BJ (cell line): ENCODE measurements at regions not wholly inside any gene's neighbourhood (a gene's known extent, or its start where the extent isn't known, plus 50 kb on each side); places are given as distances from the start of the nearest gene placed in this dataset.

Source experiments
- CTCF ChIA-PET: fragments of 350-600 bp; formaldehyde crosslinking; extraction: SDS; loops from one replicate; lab custom pipeline; 2021; ENCODE audit warnings: antibody characterized with exemption, inconsistent platforms; lab: Yijun Ruan, JAX
- POLR2A ChIA-PET: fragments of 300-600 bp; sonication (Branson Sonifier 250); formaldehyde crosslinking; extraction: SDS; loops from one replicate; lab custom pipeline; 2021; ENCODE audit warnings: antibody characterized with exemption; lab: Charles Lee
- DNase-seq: peaks from one replicate; pipeline ENCODE4 v3.0.0-alpha.2; 2011; ENCODE audit warnings: low read depth
- H3K27me3 ChIP-seq: 2 replicates; pipeline ENCODE4 v1.6.0; 2011; ENCODE audit warnings: low read length; ENCODE audit not compliant: control insufficient read depth, insufficient read depth
- H3K36me3 ChIP-seq: 2 replicates; pipeline ENCODE4 v1.5.1; 2011; ENCODE audit warnings: low read length; ENCODE audit not compliant: control insufficient read depth, insufficient read depth
- H3K4me3 ChIP-seq: 2 replicates; pipeline ENCODE4 v1.5.1; 2011; ENCODE audit warnings: low read depth, mild to moderate bottlenecking, control low read depth, low read length
- CTCF ChIP-seq: IDR thresholded peaks from 2 replicates; pipeline ENCODE4 v1.5.1; 2011; ENCODE audit warnings: low read depth, mild to moderate bottlenecking, control low read depth, inconsistent platforms, low read length, moderate library complexity; ENCODE audit not compliant: insufficient read depth

GRCh38 chr2:106339609-106340008 lies 128.6 kb downstream of the RGPD3 start:
- CTCF ChIA-PET = no interaction called here
- no peaks in the 10 kb centered on the region for H3K36me3 ChIP-seq
- DNase-seq = no peak

GRCh38 chr2:106339132-106339531 lies 129.1 kb downstream of the RGPD3 start:
- ChIA-PET POLR2A (no interaction called here), CTCF (no interaction called here)
- no peak for DNase-seq
- no peaks in the 10 kb centered on the region for H3K27me3 ChIP-seq
- no peaks in the 10 kb centered on the region for H3K36me3 ChIP-seq
- TF ChIP-seq CTCF = no peak
- H3K4me3 ChIP-seq = no peak overlapping the region

More at GRCh38 chr2:106339609-106340008, 128.6 kb downstream of the RGPD3 start:
- Histone ChIP-seq H3K4me3 (no peak overlapping the region), H3K27me3 (no peaks in the 10 kb centered on the region)
- POLR2A ChIA-PET = no interaction called here
- TF ChIP-seq CTCF = no peak

DNA sequence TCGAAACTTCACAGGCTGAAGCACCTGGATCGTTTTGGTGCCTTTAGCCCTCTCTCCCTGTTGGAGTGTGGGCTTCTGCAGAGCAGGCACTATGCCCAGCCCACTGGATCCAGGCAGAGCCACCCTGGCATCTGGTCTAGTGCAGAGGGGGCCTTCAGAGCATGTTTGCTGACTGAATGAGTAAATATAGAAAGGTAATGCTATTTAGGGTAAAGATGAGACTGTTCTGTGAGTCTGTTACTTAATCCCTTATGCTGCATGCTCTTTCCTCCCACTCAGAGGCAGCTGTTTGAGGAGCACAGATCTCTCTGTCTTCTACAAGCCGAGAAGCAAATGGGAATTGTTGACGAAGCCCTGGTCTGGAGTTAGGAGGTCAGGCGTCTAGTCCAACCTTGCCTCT lies 130.2 kb downstream of the RGPD3 start:
- no peaks in the 10 kb centered on the region for H3K36me3 ChIP-seq
- no peak for TF ChIP-seq CTCF
- CTCF ChIA-PET = interaction anchor here (0.7 kb wide), 1 partner anchor 8 kb away, joined by 3 read pairs; no protein-coding TSS in a partner anchor
- no peak overlapping the region for H3K4me3 ChIP-seq
- no peaks in the 10 kb centered on the region for H3K27me3 ChIP-seq
- POLR2A ChIA-PET = no interaction called here
- DNase-seq = no peak

DNA sequence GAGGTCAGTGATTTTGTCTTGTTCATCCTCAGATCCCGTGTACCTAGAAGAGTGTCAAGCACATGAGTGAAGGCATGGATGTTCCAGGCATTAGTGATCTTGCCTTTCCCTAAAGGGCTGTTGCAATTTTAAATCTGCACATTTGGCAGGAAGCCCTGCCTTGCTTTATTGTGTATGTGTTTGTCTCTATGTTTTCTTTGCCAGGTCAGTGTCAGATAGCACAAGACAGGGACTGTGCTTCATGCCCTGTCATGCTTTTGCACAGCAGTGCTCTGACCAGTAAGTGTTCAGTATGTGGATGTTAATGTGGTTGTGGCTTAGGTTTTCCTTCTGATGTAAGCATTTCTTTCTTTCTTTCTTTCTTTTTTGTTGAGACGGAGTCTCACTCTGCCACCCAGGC lies 131.5 kb downstream of the RGPD3 start:
- ChIA-PET POLR2A (no interaction called here), CTCF (no interaction called here)
- Histone ChIP-seq H3K4me3 (no peak overlapping the region), H3K27me3 (no peaks in the 10 kb centered on the region), H3K36me3 (no peaks in the 10 kb centered on the region)
- TF ChIP-seq CTCF = no peak
- DNase-seq = no peak

GRCh38 chr2:106336108-106336507 lies 132.1 kb downstream of the RGPD3 start:
- H3K4me3 ChIP-seq = no peak overlapping the region
- POLR2A ChIA-PET = no interaction called here
- H3K36me3 ChIP-seq = no peaks in the 10 kb centered on the region
- no peak for TF ChIP-seq CTCF
- H3K27me3 ChIP-seq = no peaks in the 10 kb centered on the region
- CTCF ChIA-PET = no interaction called here
- DNase-seq = no peak
